ENCODE measurements at regions not wholly inside any gene's neighbourhood (a gene's known extent, or its start where the extent isn't known, plus 50 kb on each side); places are given as distances from the start of the nearest gene placed in this dataset.

- DNase-seq (no peak), ATAC-seq (no peak)
- peaks cover 0 to 2% of the 10 kb centered on the region in 2 donors for H3K9me3 ChIP-seq
- no peak for TF ChIP-seq CTCF (IDR thresholded peaks at IDR 0.05)
- H3K4me3 ChIP-seq, result no peak overlapping the region
- intact Hi-C loops (cut with DNase I), result no loop called here
- H3K27ac ChIP-seq, result no peak overlapping the region
- H3K27me3 ChIP-seq, result no peaks in the 10 kb centered on the region
- H3K36me3 ChIP-seq, result no peaks in the 10 kb centered on the region
- H3K4me1 ChIP-seq, result no peaks in the 10 kb centered on the region
Measured at GRCh38 chr9:16180091-16180490, 627.2 kb downstream of the CCDC171 start.

- ATAC-seq (no peak), DNase-seq (no peak)
- no peak overlapping the region for H3K4me3 ChIP-seq
- no peaks in the 10 kb centered on the region for H3K27me3 ChIP-seq
- H3K4me1 ChIP-seq, result no peaks in the 10 kb centered on the region
- no peak overlapping the region for H3K27ac ChIP-seq
- intact Hi-C loops (cut with DNase I), result no loop called here
- H3K36me3 ChIP-seq, result no peaks in the 10 kb centered on the region
- no peak for TF ChIP-seq CTCF (IDR thresholded peaks at IDR 0.05)
- H3K9me3 ChIP-seq, result peaks cover 0 to 2% of the 10 kb centered on the region in 2 donors
Measured at GRCh38 chr9:16180546-16180945, 627.7 kb downstream of the CCDC171 start.

GRCh38 chr9:16181539-16181938 lies 628.7 kb downstream of the CCDC171 start:
- Histone ChIP-seq H3K4me1 (no peaks in the 10 kb centered on the region), H3K27me3 (no peaks in the 10 kb centered on the region), H3K27ac (no peak overlapping the region), H3K4me3 (no peak overlapping the region), H3K36me3 (no peaks in the 10 kb centered on the region), H3K9me3 (peaks cover 0 to 2% of the 10 kb centered on the region in 2 donors)
- ATAC-seq (no peak), DNase-seq (no peak)
- intact Hi-C loops (cut with DNase I), result no loop called here
- TF ChIP-seq CTCF (IDR thresholded peaks at IDR 0.05), result no peak

GRCh38 chr9:16182784-16183183 lies 629.9 kb downstream of the CCDC171 start:
- ATAC-seq, result no peak
- TF ChIP-seq CTCF (IDR thresholded peaks at IDR 0.05), result no peak
- Histone ChIP-seq H3K9me3 (peaks cover 0 to 2% of the 10 kb centered on the region in 2 donors), H3K27ac (no peak overlapping the region), H3K4me3 (no peak overlapping the region), H3K27me3 (no peaks in the 10 kb centered on the region), H3K36me3 (no peaks in the 10 kb centered on the region), H3K4me1 (no peaks in the 10 kb centered on the region)
- no peak for DNase-seq
- intact Hi-C loops (cut with DNase I), result no loop called here

GRCh38 chr9:16184964-16185646 lies 632.3 kb downstream of the CCDC171 start:
- TF ChIP-seq CTCF (IDR thresholded peaks at IDR 0.05), result no peak
- H3K4me1 ChIP-seq, result no peaks in the 10 kb centered on the region
- no peaks in the 10 kb centered on the region for H3K36me3 ChIP-seq
- intact Hi-C loops (cut with DNase I), result no loop called here
- ATAC-seq (no peak), DNase-seq (no peak)
- H3K9me3 ChIP-seq, result no peaks in the 10 kb centered on the region
- no peaks in the 10 kb centered on the region for H3K27me3 ChIP-seq
- no peak overlapping the region for H3K27ac ChIP-seq
- no peak overlapping the region for H3K4me3 ChIP-seq

Measured in left lung (tissue), 4 donors.